Chondrocyte (in vitro differentiated cells): ENCODE measurements at regions not wholly inside any gene's neighbourhood (a gene's known extent, or its start where the extent isn't known, plus 50 kb on each side); places are given as distances from the start of the nearest gene placed in this dataset.
A peak's percentile ranks its signal among the peaks of the same experiment; 100 is the strongest.

Source experiments
- DNase-seq: peaks from one replicate; pipeline ENCODE4 v3.0.0; 2021; ENCODE audit warnings: mixed read lengths, low spot score
- H3K27ac Mint-ChIP-seq: one replicate; pipeline ENCODE4 v1.8.0; 2021; ENCODE audit warnings: mild to moderate bottlenecking, moderate library complexity, mixed read lengths; ENCODE audit not compliant: unreplicated experiment
- H3K27me3 Mint-ChIP-seq: 2 replicates; pipeline ENCODE4 v1.8.0; 2021; ENCODE audit warnings: low read depth, mixed read lengths
- H3K36me3 Mint-ChIP-seq: 2 replicates; pipeline ENCODE4 v1.8.0; 2021; ENCODE audit warnings: low read depth, mixed read lengths
- H3K4me1 Mint-ChIP-seq: 2 replicates; pipeline ENCODE4 v1.8.0; 2021; ENCODE audit warnings: low read depth, mild to moderate bottlenecking, mixed read lengths
- H3K4me3 Mint-ChIP-seq: one replicate; pipeline ENCODE4 v1.8.0; 2021; ENCODE audit warnings: mild to moderate bottlenecking, moderate library complexity, mixed read lengths; ENCODE audit not compliant: unreplicated experiment
- H3K9me3 Mint-ChIP-seq: 2 replicates; pipeline ENCODE4 v1.8.0; 2021; ENCODE audit warnings: low read depth, mixed read lengths
- TF ChIP-seq, protein P1 (sequence below): fragments of 200-600 bp; sonication (generic); IDR thresholded peaks from 2 replicates; pipeline ENCODE4 v1.5.0; 2021; ENCODE audit warnings: antibody characterized with exemption, mild to moderate bottlenecking, moderate library complexity

GRCh38 chr1:228830954-228831481, 95.7 kb downstream of the RHOU start:
- H3K4me3 Mint-ChIP-seq, result no peak overlapping the region
- peaks cover 4% of the 10 kb centered on the region for H3K27me3 Mint-ChIP-seq
- peaks cover 48% of the 10 kb centered on the region for H3K4me1 Mint-ChIP-seq
- no peak for DNase-seq
- no peaks in the 10 kb centered on the region for H3K9me3 Mint-ChIP-seq
- H3K36me3 Mint-ChIP-seq, result no peaks in the 10 kb centered on the region
- H3K27ac Mint-ChIP-seq, result no peak overlapping the region
- TF ChIP-seq, protein P1, sequence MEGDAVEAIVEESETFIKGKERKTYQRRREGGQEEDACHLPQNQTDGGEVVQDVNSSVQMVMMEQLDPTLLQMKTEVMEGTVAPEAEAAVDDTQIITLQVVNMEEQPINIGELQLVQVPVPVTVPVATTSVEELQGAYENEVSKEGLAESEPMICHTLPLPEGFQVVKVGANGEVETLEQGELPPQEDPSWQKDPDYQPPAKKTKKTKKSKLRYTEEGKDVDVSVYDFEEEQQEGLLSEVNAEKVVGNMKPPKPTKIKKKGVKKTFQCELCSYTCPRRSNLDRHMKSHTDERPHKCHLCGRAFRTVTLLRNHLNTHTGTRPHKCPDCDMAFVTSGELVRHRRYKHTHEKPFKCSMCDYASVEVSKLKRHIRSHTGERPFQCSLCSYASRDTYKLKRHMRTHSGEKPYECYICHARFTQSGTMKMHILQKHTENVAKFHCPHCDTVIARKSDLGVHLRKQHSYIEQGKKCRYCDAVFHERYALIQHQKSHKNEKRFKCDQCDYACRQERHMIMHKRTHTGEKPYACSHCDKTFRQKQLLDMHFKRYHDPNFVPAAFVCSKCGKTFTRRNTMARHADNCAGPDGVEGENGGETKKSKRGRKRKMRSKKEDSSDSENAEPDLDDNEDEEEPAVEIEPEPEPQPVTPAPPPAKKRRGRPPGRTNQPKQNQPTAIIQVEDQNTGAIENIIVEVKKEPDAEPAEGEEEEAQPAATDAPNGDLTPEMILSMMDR, result no peak

- Mint-ChIP-seq H3K4me3 (peak overlapping the region; percentile 24), H3K27ac (peak overlapping the region; percentile 68)
Observed at GRCh38 chr1:228833911-228834688, 98.8 kb downstream of the RHOU start.

GRCh38 chr1:228835456-228835855, 100.2 kb downstream of the RHOU start:
- TF ChIP-seq, protein P1, result no peak
- Mint-ChIP-seq H3K27me3 (no peaks in the 10 kb centered on the region), H3K4me1 (peaks cover 57% of the 10 kb centered on the region), H3K9me3 (no peaks in the 10 kb centered on the region), H3K27ac (no peak overlapping the region), H3K4me3 (no peak overlapping the region), H3K36me3 (peaks cover 1% of the 10 kb centered on the region)
- DNase-seq, result no peak

More at GRCh38 chr1:228833911-228834688, 98.8 kb downstream of the RHOU start:
- no peaks in the 10 kb centered on the region for H3K9me3 Mint-ChIP-seq
- TF ChIP-seq, protein P1, result no peak
- H3K27me3 Mint-ChIP-seq, result no peaks in the 10 kb centered on the region
- H3K36me3 Mint-ChIP-seq, result no peaks in the 10 kb centered on the region
- H3K4me1 Mint-ChIP-seq, result peaks cover 54% of the 10 kb centered on the region
- DNase-seq, result no peak

GRCh38 chr1:228835911-228836310, 100.6 kb downstream of the RHOU start:
- H3K4me3 Mint-ChIP-seq, result no peak overlapping the region

DNA sequence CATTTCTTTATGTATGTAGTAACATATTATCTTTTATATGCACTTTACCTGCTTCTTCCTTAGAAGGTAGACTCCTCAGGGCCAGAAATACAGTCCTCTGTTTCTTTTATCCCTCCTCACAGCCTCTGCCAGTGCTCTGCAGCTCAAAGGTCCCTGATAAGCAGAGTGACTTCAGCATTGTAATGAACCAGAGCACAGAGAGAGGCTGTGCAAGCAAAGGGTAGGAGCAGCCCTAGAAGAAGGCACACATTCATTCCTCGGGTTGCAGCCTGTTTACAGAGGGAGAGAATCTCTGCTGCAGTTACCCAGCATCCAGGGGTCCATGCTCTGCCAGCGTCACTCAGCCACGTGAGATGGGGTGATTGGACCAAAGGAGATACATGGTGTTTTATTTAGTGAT, 101.1 kb downstream of the RHOU start:
- Mint-ChIP-seq H3K4me3 (no peak overlapping the region), H3K36me3 (peaks cover 1% of the 10 kb centered on the region), H3K9me3 (no peaks in the 10 kb centered on the region), H3K27me3 (no peaks in the 10 kb centered on the region), H3K27ac (no peak overlapping the region), H3K4me1 (peaks cover 47% of the 10 kb centered on the region)
- TF ChIP-seq, protein P1, result no peak
- DNase-seq, result no peak

More at GRCh38 chr1:228835911-228836310, 100.6 kb downstream of the RHOU start:
- H3K27me3 Mint-ChIP-seq, result no peaks in the 10 kb centered on the region
- no peak for DNase-seq
- peaks cover 1% of the 10 kb centered on the region for H3K36me3 Mint-ChIP-seq
- H3K9me3 Mint-ChIP-seq, result no peaks in the 10 kb centered on the region
- TF ChIP-seq, protein P1, result no peak
- no peak overlapping the region for H3K27ac Mint-ChIP-seq
- peaks cover 52% of the 10 kb centered on the region for H3K4me1 Mint-ChIP-seq
